Transverse colon (tissue), 4 donors: ENCODE measurements at regions not wholly inside any gene's neighbourhood (a gene's known extent, or its start where the extent isn't known, plus 50 kb on each side); places are given as distances from the start of the nearest gene placed in this dataset.

ENCODE experiments used
- DNase-seq: peaks from one replicate; pipeline ENCODE4 v3.0.0-alpha.2; 2019
- H3K27ac ChIP-seq, 4 donors: fragments of 200-600 bp; sonication (generic); 2 replicates each; pipeline ENCODE4 v1.5.1; 2016 to 2018; ENCODE audit warnings: inconsistent platforms in 4 of 4
- H3K27me3 ChIP-seq: fragments of 200-600 bp; sonication (generic); 2 replicates; pipeline ENCODE4 v1.5.1; 2017; ENCODE audit warnings: inconsistent platforms
- H3K36me3 ChIP-seq, 4 donors: fragments of 200-600 bp; sonication (generic); 2 replicates each; pipeline ENCODE4 v1.5.1; 2017 to 2019; ENCODE audit warnings: inconsistent platforms in 4 of 4
- H3K4me1 ChIP-seq, 4 donors: fragments of 200-600 bp; sonication (generic); 2 replicates each; pipeline ENCODE4 v1.5.1; 2017 to 2020; ENCODE audit warnings: inconsistent platforms in 4 of 4
- H3K4me3 ChIP-seq, 4 donors: fragments of 200-600 bp; sonication (generic); 1 replicate in 1 of 4; 2 replicates in 3 of 4; pipeline versions ENCODE4 v1.5.1 to v1.6.1; 2017 to 2019; ENCODE audit warnings: inconsistent platforms in 4 of 4
- H3K9me3 ChIP-seq, 2 donors: fragments of 200-600 bp; sonication (generic); 2 replicates each; pipeline ENCODE4 v1.5.1; 2017 to 2019; ENCODE audit warnings: inconsistent platforms in 2 of 2
- EP300 ChIP-seq: sonication (generic); formaldehyde crosslinking; IDR thresholded peaks from one replicate; pipeline ENCODE4 v1.6.1; 2017; ENCODE audit warnings: antibody characterized with exemption, low read depth
- POLR2A ChIP-seq: fragments of 450-650 bp; IDR thresholded peaks from one replicate; pipeline ENCODE4 v1.6.1; 2016; ENCODE audit warnings: antibody characterized with exemption, mild to moderate bottlenecking, moderate library complexity
- POLR2AphosphoS5 ChIP-seq, 3 donors: sonication (generic); formaldehyde crosslinking; IDR thresholded peaks; one replicate each; pipeline ENCODE4 v1.6.1; 2016; ENCODE audit warnings: antibody characterized with exemption in 3 of 3
- in situ Hi-C, 4 donors: fragments of 200-750 bp; cut with MboI; loops; one replicate each; pipeline versions ENCODE4 v1.15.0 to v1.15.1; 2017; ENCODE audit warnings: low sequenced_read_pairs in 3 of 4, low pct_ligation_motif_present in 1 of 4, low pct_unique_long_range_greater_than_20kb in 1 of 4
- intact Hi-C: fragments of 100-400 bp; cut with DNase I; formaldehyde crosslinking; loops from one replicate; pipeline ENCODE4 v1.15.1; 2023; ENCODE audit warnings: low total_unique reads
- TF ChIP-seq, protein P1 (sequence below), 5 experiments: fragments of 200-600 bp in 3 of 5; fragments of 450-650 bp in 2 of 5; sonication (generic) in 3 of 5; IDR thresholded peaks; 1 replicate in 2 of 5; 2 replicates in 3 of 5; pipeline ENCODE4 v1.5.1; 2016 to 2017; ENCODE audit warnings: antibody characterized with exemption in 5 of 5, inconsistent platforms in 3 of 5, mild to moderate bottlenecking in 2 of 5, moderate library complexity in 1 of 5

GRCh38 chr11:30650266-30650665 is 64.1 kb upstream of the MPPED2 start:
- no peaks in the 10 kb centered on the region for H3K4me1 ChIP-seq
- no peak overlapping the region for H3K4me3 ChIP-seq
- in situ Hi-C loops, result no loop called here
- no peak for TF ChIP-seq POLR2AphosphoS5 (IDR thresholded peaks at IDR 0.05)
- TF ChIP-seq POLR2A, result no peak
- no peak for TF ChIP-seq EP300
- TF ChIP-seq, protein P1, sequence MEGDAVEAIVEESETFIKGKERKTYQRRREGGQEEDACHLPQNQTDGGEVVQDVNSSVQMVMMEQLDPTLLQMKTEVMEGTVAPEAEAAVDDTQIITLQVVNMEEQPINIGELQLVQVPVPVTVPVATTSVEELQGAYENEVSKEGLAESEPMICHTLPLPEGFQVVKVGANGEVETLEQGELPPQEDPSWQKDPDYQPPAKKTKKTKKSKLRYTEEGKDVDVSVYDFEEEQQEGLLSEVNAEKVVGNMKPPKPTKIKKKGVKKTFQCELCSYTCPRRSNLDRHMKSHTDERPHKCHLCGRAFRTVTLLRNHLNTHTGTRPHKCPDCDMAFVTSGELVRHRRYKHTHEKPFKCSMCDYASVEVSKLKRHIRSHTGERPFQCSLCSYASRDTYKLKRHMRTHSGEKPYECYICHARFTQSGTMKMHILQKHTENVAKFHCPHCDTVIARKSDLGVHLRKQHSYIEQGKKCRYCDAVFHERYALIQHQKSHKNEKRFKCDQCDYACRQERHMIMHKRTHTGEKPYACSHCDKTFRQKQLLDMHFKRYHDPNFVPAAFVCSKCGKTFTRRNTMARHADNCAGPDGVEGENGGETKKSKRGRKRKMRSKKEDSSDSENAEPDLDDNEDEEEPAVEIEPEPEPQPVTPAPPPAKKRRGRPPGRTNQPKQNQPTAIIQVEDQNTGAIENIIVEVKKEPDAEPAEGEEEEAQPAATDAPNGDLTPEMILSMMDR (IDR thresholded peaks at IDR 0.05), result no peak
- no peak overlapping the region for H3K27ac ChIP-seq
- intact Hi-C loops, result no loop called here
- H3K9me3 ChIP-seq, result no peaks in the 10 kb centered on the region
- H3K36me3 ChIP-seq, result no peaks in the 10 kb centered on the region
- DNase-seq, result no peak
- H3K27me3 ChIP-seq, result no peaks in the 10 kb centered on the region
